Upper lobe of left lung (tissue), 4 donors: ENCODE measurements at regions not wholly inside any gene's neighbourhood (a gene's known extent, or its start where the extent isn't known, plus 50 kb on each side); places are given as distances from the start of the nearest gene placed in this dataset.

Experiments
- EP300 ChIP-seq, 4 donors: sonication (generic); formaldehyde crosslinking; IDR thresholded peaks; one replicate each; pipeline ENCODE4 v1.5.1; 2017; ENCODE audit warnings: antibody characterized with exemption in 4 of 4, control low read depth in 2 of 4
- POLR2A ChIP-seq, 4 donors: fragments of 450-650 bp; IDR thresholded peaks; one replicate each; pipeline ENCODE4 v1.5.1; 2016 to 2017; ENCODE audit warnings: antibody characterized with exemption in 4 of 4, mild to moderate bottlenecking in 2 of 4
- POLR2AphosphoS5 ChIP-seq, 2 donors: sonication (generic); formaldehyde crosslinking; IDR thresholded peaks; one replicate each; pipeline ENCODE4 v1.5.1; 2017; ENCODE audit warnings: antibody characterized with exemption in 2 of 2
- TF ChIP-seq, protein P1 (sequence below), 6 experiments: fragments of 450-650 bp in 4 of 6; fragments of 200-600 bp in 2 of 6; sonication (generic) in 2 of 6; IDR thresholded peaks; one replicate each; pipeline ENCODE4 v1.5.1; 2016 to 2019; ENCODE audit warnings: antibody characterized with exemption in 6 of 6

DNA sequence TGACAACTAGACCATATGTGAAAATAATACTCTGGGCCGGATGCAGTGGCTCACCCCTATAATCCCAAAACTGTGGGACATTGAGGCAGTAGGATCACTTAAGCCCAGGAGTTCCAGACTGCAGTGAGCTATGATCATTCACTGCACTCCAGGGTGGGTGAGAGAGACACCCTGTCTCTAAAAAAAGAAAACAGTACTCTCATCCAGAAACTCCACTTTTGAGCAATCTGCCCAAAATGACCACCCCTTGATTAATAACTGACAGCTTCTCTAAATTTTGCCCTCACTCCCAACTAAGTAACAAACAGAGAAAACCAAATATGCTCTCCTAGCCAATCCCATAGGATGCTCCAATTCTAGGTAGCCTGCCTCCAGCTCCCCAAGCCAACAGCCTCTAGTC lies 62.5 kb upstream of the AKR1E2 start:
- TF ChIP-seq, protein P1, sequence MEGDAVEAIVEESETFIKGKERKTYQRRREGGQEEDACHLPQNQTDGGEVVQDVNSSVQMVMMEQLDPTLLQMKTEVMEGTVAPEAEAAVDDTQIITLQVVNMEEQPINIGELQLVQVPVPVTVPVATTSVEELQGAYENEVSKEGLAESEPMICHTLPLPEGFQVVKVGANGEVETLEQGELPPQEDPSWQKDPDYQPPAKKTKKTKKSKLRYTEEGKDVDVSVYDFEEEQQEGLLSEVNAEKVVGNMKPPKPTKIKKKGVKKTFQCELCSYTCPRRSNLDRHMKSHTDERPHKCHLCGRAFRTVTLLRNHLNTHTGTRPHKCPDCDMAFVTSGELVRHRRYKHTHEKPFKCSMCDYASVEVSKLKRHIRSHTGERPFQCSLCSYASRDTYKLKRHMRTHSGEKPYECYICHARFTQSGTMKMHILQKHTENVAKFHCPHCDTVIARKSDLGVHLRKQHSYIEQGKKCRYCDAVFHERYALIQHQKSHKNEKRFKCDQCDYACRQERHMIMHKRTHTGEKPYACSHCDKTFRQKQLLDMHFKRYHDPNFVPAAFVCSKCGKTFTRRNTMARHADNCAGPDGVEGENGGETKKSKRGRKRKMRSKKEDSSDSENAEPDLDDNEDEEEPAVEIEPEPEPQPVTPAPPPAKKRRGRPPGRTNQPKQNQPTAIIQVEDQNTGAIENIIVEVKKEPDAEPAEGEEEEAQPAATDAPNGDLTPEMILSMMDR (IDR thresholded peaks at IDR 0.05): no peak
- TF ChIP-seq POLR2A (IDR thresholded peaks at IDR 0.05): no peak
- no peak for TF ChIP-seq EP300 (IDR thresholded peaks at IDR 0.05)
- no peak for TF ChIP-seq POLR2AphosphoS5 (IDR thresholded peaks at IDR 0.05)
